ENCODE measurements at regions not wholly inside any gene's neighbourhood (a gene's known extent, or its start where the extent isn't known, plus 50 kb on each side); places are given as distances from the start of the nearest gene placed in this dataset.
"Not testable (repeated sequence)": the region's sequence is repeated elsewhere in the genome, so short reads cannot be mapped to it uniquely, and the experiment has no call there.

- H3K27ac ChIP-seq (ENCODE audit: low read length); H3K4me3 ChIP-seq (ENCODE audit: low read length); H3K36me3 ChIP-seq (ENCODE audit: control insufficient read depth, low read depth, low read length); H3K27me3 ChIP-seq (ENCODE audit: control insufficient read depth, insufficient read depth, low read length); H3K9ac ChIP-seq (ENCODE audit: low read length); H3K9me3 ChIP-seq (ENCODE audit: control insufficient read depth, low read depth, low read length): not testable (repeated sequence)
- peaks cover 17% of the 10 kb centered on the region for H3K4me1 ChIP-seq (ENCODE audit: control insufficient read depth, low read depth, low read length)
These were observed 83.9 kb upstream of the SHISA3 start for GRCh38 chr4:42313420-42313819.

- Histone ChIP-seq H3K4me1 (ENCODE audit: control insufficient read depth, low read depth, low read length) (peaks cover 17% of the 10 kb centered on the region), H3K27me3 (ENCODE audit: control insufficient read depth, insufficient read depth, low read length) (no peaks in the 10 kb centered on the region), H3K9ac (ENCODE audit: low read length) (no peak overlapping the region), H3K36me3 (ENCODE audit: control insufficient read depth, low read depth, low read length) (no peaks in the 10 kb centered on the region), H3K4me3 (ENCODE audit: low read length) (no peak overlapping the region), H3K27ac (ENCODE audit: low read length) (no peak overlapping the region), H3K9me3 (ENCODE audit: control insufficient read depth, low read depth, low read length) (no peaks in the 10 kb centered on the region)
These were observed 83.4 kb upstream of the SHISA3 start for GRCh38 chr4:42313872-42314271.

GRCh38 chr4:42315231-42315630 is 82.1 kb upstream of the SHISA3 start:
- no peaks in the 10 kb centered on the region for H3K36me3 ChIP-seq (ENCODE audit: control insufficient read depth, low read depth, low read length)
- peaks cover 12% of the 10 kb centered on the region for H3K4me1 ChIP-seq (ENCODE audit: control insufficient read depth, low read depth, low read length)
- no peaks in the 10 kb centered on the region for H3K9me3 ChIP-seq (ENCODE audit: control insufficient read depth, low read depth, low read length)
- H3K27me3 ChIP-seq (ENCODE audit: control insufficient read depth, insufficient read depth, low read length) = no peaks in the 10 kb centered on the region
- no peak overlapping the region for H3K27ac ChIP-seq (ENCODE audit: low read length)
- H3K9ac ChIP-seq (ENCODE audit: low read length) = no peak overlapping the region
- H3K4me3 ChIP-seq (ENCODE audit: low read length) = no peak overlapping the region

- Histone ChIP-seq H3K4me3 (ENCODE audit: low read length) (no peak overlapping the region), H3K9ac (ENCODE audit: low read length) (no peak overlapping the region), H3K27me3 (ENCODE audit: control insufficient read depth, insufficient read depth, low read length) (no peaks in the 10 kb centered on the region), H3K4me1 (ENCODE audit: control insufficient read depth, low read depth, low read length) (peaks cover 6% of the 10 kb centered on the region), H3K9me3 (ENCODE audit: control insufficient read depth, low read depth, low read length) (no peaks in the 10 kb centered on the region), H3K36me3 (ENCODE audit: control insufficient read depth, low read depth, low read length) (no peaks in the 10 kb centered on the region), H3K27ac (ENCODE audit: low read length) (no peak overlapping the region)
These were observed 76.4 kb upstream of the SHISA3 start for GRCh38 chr4:42320822-42321388.

GRCh38 chr4:42326040-42326439 is 71.2 kb upstream of the SHISA3 start:
- no peaks in the 10 kb centered on the region for H3K9me3 ChIP-seq (ENCODE audit: control insufficient read depth, low read depth, low read length)
- no peak overlapping the region for H3K4me3 ChIP-seq (ENCODE audit: low read length)
- H3K9ac ChIP-seq (ENCODE audit: low read length) = no peak overlapping the region
- H3K36me3 ChIP-seq (ENCODE audit: control insufficient read depth, low read depth, low read length) = no peaks in the 10 kb centered on the region
- H3K27ac ChIP-seq (ENCODE audit: low read length) = no peak overlapping the region
- H3K27me3 ChIP-seq (ENCODE audit: control insufficient read depth, insufficient read depth, low read length) = no peaks in the 10 kb centered on the region
- peaks cover 6% of the 10 kb centered on the region for H3K4me1 ChIP-seq (ENCODE audit: control insufficient read depth, low read depth, low read length)

GRCh38 chr4:42326524-42326923 is 70.8 kb upstream of the SHISA3 start:
- Histone ChIP-seq H3K9ac (ENCODE audit: low read length) (no peak overlapping the region), H3K4me1 (ENCODE audit: control insufficient read depth, low read depth, low read length) (peaks cover 5% of the 10 kb centered on the region), H3K27ac (ENCODE audit: low read length) (no peak overlapping the region), H3K27me3 (ENCODE audit: control insufficient read depth, insufficient read depth, low read length) (no peaks in the 10 kb centered on the region), H3K36me3 (ENCODE audit: control insufficient read depth, low read depth, low read length) (no peaks in the 10 kb centered on the region), H3K9me3 (ENCODE audit: control insufficient read depth, low read depth, low read length) (no peaks in the 10 kb centered on the region), H3K4me3 (ENCODE audit: low read length) (no peak overlapping the region)

GRCh38 chr4:42327323-42327722 is 70.0 kb upstream of the SHISA3 start:
- no peaks in the 10 kb centered on the region for H3K36me3 ChIP-seq (ENCODE audit: control insufficient read depth, low read depth, low read length)
- no peak overlapping the region for H3K9ac ChIP-seq (ENCODE audit: low read length)
- H3K9me3 ChIP-seq (ENCODE audit: control insufficient read depth, low read depth, low read length) = no peaks in the 10 kb centered on the region
- no peaks in the 10 kb centered on the region for H3K27me3 ChIP-seq (ENCODE audit: control insufficient read depth, insufficient read depth, low read length)
- H3K27ac ChIP-seq (ENCODE audit: low read length) = no peak overlapping the region
- H3K4me1 ChIP-seq (ENCODE audit: control insufficient read depth, low read depth, low read length) = no peaks in the 10 kb centered on the region
- H3K4me3 ChIP-seq (ENCODE audit: low read length) = no peak overlapping the region

GRCh38 chr4:42328978-42329377 is 68.3 kb upstream of the SHISA3 start:
- H3K4me1 ChIP-seq (ENCODE audit: control insufficient read depth, low read depth, low read length) = no peaks in the 10 kb centered on the region

GRCh38 chr4:42329421-42329820 is 67.9 kb upstream of the SHISA3 start:
- no peaks in the 10 kb centered on the region for H3K36me3 ChIP-seq (ENCODE audit: control insufficient read depth, low read depth, low read length)
- no peaks in the 10 kb centered on the region for H3K27me3 ChIP-seq (ENCODE audit: control insufficient read depth, insufficient read depth, low read length)
- no peak overlapping the region for H3K27ac ChIP-seq (ENCODE audit: low read length)
- no peaks in the 10 kb centered on the region for H3K9me3 ChIP-seq (ENCODE audit: control insufficient read depth, low read depth, low read length)
- no peaks in the 10 kb centered on the region for H3K4me1 ChIP-seq (ENCODE audit: control insufficient read depth, low read depth, low read length)
- no peak overlapping the region for H3K9ac ChIP-seq (ENCODE audit: low read length)
- H3K4me3 ChIP-seq (ENCODE audit: low read length) = no peak overlapping the region

More at GRCh38 chr4:42328978-42329377, 68.3 kb upstream of the SHISA3 start:
- no peak overlapping the region for H3K4me3 ChIP-seq (ENCODE audit: low read length)
- no peak overlapping the region for H3K9ac ChIP-seq (ENCODE audit: low read length)
- no peaks in the 10 kb centered on the region for H3K27me3 ChIP-seq (ENCODE audit: control insufficient read depth, insufficient read depth, low read length)
- H3K9me3 ChIP-seq (ENCODE audit: control insufficient read depth, low read depth, low read length) = no peaks in the 10 kb centered on the region
- H3K27ac ChIP-seq (ENCODE audit: low read length) = no peak overlapping the region
- H3K36me3 ChIP-seq (ENCODE audit: control insufficient read depth, low read depth, low read length) = no peaks in the 10 kb centered on the region

- H3K36me3 ChIP-seq (ENCODE audit: control insufficient read depth, low read depth, low read length) = no peaks in the 10 kb centered on the region
- no peaks in the 10 kb centered on the region for H3K4me1 ChIP-seq (ENCODE audit: control insufficient read depth, low read depth, low read length)
- no peaks in the 10 kb centered on the region for H3K27me3 ChIP-seq (ENCODE audit: control insufficient read depth, insufficient read depth, low read length)
- no peaks in the 10 kb centered on the region for H3K9me3 ChIP-seq (ENCODE audit: control insufficient read depth, low read depth, low read length)
- no peak overlapping the region for H3K4me3 ChIP-seq (ENCODE audit: low read length)
- H3K27ac ChIP-seq (ENCODE audit: low read length) = no peak overlapping the region
- no peak overlapping the region for H3K9ac ChIP-seq (ENCODE audit: low read length)
These were observed 67.2 kb upstream of the SHISA3 start for GRCh38 chr4:42330002-42330592.

GRCh38 chr4:42331040-42331439 is 66.2 kb upstream of the SHISA3 start:
- H3K27me3 ChIP-seq (ENCODE audit: control insufficient read depth, insufficient read depth, low read length) = no peaks in the 10 kb centered on the region
- no peak overlapping the region for H3K4me3 ChIP-seq (ENCODE audit: low read length)
- H3K27ac ChIP-seq (ENCODE audit: low read length) = no peak overlapping the region
- no peak overlapping the region for H3K9ac ChIP-seq (ENCODE audit: low read length)
- H3K4me1 ChIP-seq (ENCODE audit: control insufficient read depth, low read depth, low read length) = no peaks in the 10 kb centered on the region
- no peaks in the 10 kb centered on the region for H3K36me3 ChIP-seq (ENCODE audit: control insufficient read depth, low read depth, low read length)
- no peaks in the 10 kb centered on the region for H3K9me3 ChIP-seq (ENCODE audit: control insufficient read depth, low read depth, low read length)

- no peak overlapping the region for H3K9ac ChIP-seq (ENCODE audit: low read length)
- no peaks in the 10 kb centered on the region for H3K9me3 ChIP-seq (ENCODE audit: control insufficient read depth, low read depth, low read length)
- no peak overlapping the region for H3K27ac ChIP-seq (ENCODE audit: low read length)
- H3K27me3 ChIP-seq (ENCODE audit: control insufficient read depth, insufficient read depth, low read length) = no peaks in the 10 kb centered on the region
- H3K4me1 ChIP-seq (ENCODE audit: control insufficient read depth, low read depth, low read length) = no peaks in the 10 kb centered on the region
- no peak overlapping the region for H3K4me3 ChIP-seq (ENCODE audit: low read length)
- H3K36me3 ChIP-seq (ENCODE audit: control insufficient read depth, low read depth, low read length) = no peaks in the 10 kb centered on the region
These were observed 65.3 kb upstream of the SHISA3 start for GRCh38 chr4:42331914-42332368.

Measured in iPS-18a (cell line).